ENCODE measurements at regions not wholly inside any gene's neighbourhood (a gene's known extent, or its start where the extent isn't known, plus 50 kb on each side); places are given as distances from the start of the nearest gene placed in this dataset.

DNA sequence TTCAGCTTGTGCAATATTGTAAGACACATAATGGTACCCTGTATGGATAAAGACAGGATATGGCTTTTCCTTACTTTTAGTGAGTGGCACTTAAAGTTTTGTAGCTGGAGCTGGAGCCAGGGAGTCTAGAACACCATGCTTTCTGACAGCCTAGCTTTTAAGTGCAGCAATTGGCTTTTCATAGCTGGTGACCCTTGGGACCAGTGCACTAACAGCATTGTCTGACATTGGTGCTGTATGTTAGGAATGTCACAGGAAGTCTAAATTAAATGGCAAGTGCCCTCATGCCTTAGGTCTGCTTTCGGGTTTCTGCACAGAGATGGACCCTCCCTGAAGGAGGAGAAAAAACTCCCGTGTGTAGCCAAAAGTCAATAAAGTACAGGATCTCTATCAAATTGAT is 628.2 kb downstream of the NR2F2 start:
- no peak overlapping the region for H2AFZ ChIP-seq (ENCODE audit: low read depth, low read length)
- no peak overlapping the region for H3K9ac ChIP-seq (ENCODE audit: low read depth, low read length)
- H3K27me3 ChIP-seq (ENCODE audit: insufficient read depth, low read length, poor library complexity): no peaks in the 10 kb centered on the region
- no peaks in the 10 kb centered on the region for H3K36me3 ChIP-seq (ENCODE audit: insufficient read depth, low read length)
- ATAC-seq (ENCODE audit: insufficient read depth, low read depth) (no peak), DNase-seq (no peak)
- no peaks in the 10 kb centered on the region for H3K4me1 ChIP-seq (ENCODE audit: insufficient read depth, low read length)
- H3K27ac ChIP-seq (ENCODE audit: low read length): no peak overlapping the region
- H4K20me1 ChIP-seq (ENCODE audit: insufficient read depth, low read length): no peaks in the 10 kb centered on the region
- no peaks in the 10 kb centered on the region for H3K79me2 ChIP-seq (ENCODE audit: insufficient read depth, low read length)
- H3K4me2 ChIP-seq (ENCODE audit: insufficient read depth, low read length): no peak overlapping the region
- TF ChIP-seq, protein P1, sequence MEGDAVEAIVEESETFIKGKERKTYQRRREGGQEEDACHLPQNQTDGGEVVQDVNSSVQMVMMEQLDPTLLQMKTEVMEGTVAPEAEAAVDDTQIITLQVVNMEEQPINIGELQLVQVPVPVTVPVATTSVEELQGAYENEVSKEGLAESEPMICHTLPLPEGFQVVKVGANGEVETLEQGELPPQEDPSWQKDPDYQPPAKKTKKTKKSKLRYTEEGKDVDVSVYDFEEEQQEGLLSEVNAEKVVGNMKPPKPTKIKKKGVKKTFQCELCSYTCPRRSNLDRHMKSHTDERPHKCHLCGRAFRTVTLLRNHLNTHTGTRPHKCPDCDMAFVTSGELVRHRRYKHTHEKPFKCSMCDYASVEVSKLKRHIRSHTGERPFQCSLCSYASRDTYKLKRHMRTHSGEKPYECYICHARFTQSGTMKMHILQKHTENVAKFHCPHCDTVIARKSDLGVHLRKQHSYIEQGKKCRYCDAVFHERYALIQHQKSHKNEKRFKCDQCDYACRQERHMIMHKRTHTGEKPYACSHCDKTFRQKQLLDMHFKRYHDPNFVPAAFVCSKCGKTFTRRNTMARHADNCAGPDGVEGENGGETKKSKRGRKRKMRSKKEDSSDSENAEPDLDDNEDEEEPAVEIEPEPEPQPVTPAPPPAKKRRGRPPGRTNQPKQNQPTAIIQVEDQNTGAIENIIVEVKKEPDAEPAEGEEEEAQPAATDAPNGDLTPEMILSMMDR (IDR thresholded peaks at IDR 0.05; ENCODE audit: borderline replicate concordance, extremely low read depth, low read length, poor library complexity, severe bottlenecking): no peak
- no peak for TF ChIP-seq EZH2 (IDR thresholded peaks at IDR 0.05; ENCODE audit: borderline replicate concordance, low read depth, low read length, severe bottlenecking)
- H3K9me3 ChIP-seq (ENCODE audit: insufficient read depth, low read length, severe bottlenecking): no peaks in the 10 kb centered on the region
- no peak overlapping the region for H3K4me3 ChIP-seq (ENCODE audit: low read depth in 1 of 2, low read length in 2 of 2)

DNA sequence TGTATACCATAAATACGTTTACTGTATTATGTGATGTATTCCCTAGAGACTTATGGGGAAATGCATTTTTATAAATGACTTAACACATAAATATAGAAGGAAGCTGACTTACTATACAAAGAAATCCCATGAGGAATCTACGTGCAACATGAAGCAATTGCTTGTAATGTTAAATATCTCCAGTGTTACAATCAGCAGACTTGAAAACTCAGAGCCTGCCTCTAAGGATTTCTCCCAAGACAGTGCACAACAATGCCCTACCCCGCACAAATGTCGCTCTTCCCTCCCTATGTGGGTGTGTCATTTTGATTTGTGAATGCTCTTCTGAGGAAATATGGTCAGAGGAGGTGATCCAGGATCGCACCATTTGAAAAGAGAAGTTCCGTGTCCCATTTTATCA is 629.0 kb downstream of the NR2F2 start:
- no peak overlapping the region for H3K4me2 ChIP-seq (ENCODE audit: insufficient read depth, low read length)
- no peak for TF ChIP-seq EZH2 (IDR thresholded peaks at IDR 0.05; ENCODE audit: borderline replicate concordance, low read depth, low read length, severe bottlenecking)
- TF ChIP-seq, protein P1 (IDR thresholded peaks at IDR 0.05; ENCODE audit: borderline replicate concordance, extremely low read depth, low read length, poor library complexity, severe bottlenecking): no peak
- ATAC-seq (ENCODE audit: insufficient read depth, low read depth): no peak

DNA sequence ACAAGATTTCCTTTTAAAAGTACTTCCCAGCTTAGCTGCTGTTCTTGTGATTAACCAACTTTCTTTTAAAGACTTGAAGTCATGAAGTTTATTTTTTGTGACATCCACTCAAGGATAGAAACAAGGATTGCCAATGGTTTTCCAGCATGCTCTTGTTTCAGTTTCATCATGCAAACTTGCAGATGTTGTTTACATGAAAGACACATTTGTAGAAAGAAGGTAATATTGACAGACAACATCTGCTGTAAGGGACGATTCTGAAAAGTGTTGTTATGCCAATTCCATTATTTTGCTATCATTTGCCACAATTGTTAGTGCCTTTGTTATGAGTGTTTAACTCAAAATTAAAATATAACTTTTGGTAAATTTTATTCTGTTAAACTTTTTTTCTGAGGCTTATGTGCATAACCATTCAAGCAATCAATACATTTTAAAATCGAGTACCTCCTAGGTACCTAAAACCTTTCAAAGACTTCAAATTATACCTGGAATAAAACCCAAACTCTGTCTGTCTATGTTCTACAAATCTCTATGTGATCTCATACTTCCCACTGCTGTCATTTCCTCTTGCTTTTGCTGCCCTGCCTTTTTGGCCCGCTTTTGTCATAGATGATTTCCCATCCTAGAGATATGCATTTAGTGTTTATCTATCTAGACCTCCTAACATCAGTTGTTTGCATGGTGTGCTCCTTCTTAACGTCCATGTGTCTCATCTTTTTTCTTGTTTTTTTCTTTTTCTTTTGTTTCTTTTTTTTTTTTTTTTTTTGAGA is 630.4 kb downstream of the NR2F2 start:
- no peak overlapping the region for H3K4me3 ChIP-seq (ENCODE audit: low read depth in 1 of 2, low read length in 2 of 2)
- no peak overlapping the region for H2AFZ ChIP-seq (ENCODE audit: low read depth, low read length)
- ATAC-seq (ENCODE audit: insufficient read depth, low read depth): no peak
- TF ChIP-seq, protein P1 (IDR thresholded peaks at IDR 0.05; ENCODE audit: borderline replicate concordance, extremely low read depth, low read length, poor library complexity, severe bottlenecking): no peak
- no peak for TF ChIP-seq EZH2 (IDR thresholded peaks at IDR 0.05; ENCODE audit: borderline replicate concordance, low read depth, low read length, severe bottlenecking)
- DNase-seq: no peak
- H3K9ac ChIP-seq (ENCODE audit: low read depth, low read length): no peak overlapping the region
- H3K79me2 ChIP-seq (ENCODE audit: insufficient read depth, low read length): no peaks in the 10 kb centered on the region
- H3K27me3 ChIP-seq (ENCODE audit: insufficient read depth, low read length, poor library complexity): no peaks in the 10 kb centered on the region
- H4K20me1 ChIP-seq (ENCODE audit: insufficient read depth, low read length): no peaks in the 10 kb centered on the region
- no peaks in the 10 kb centered on the region for H3K4me1 ChIP-seq (ENCODE audit: insufficient read depth, low read length)
- H3K4me2 ChIP-seq (ENCODE audit: insufficient read depth, low read length): no peak overlapping the region
- H3K9me3 ChIP-seq (ENCODE audit: insufficient read depth, low read length, severe bottlenecking): no peaks in the 10 kb centered on the region
- no peaks in the 10 kb centered on the region for H3K36me3 ChIP-seq (ENCODE audit: insufficient read depth, low read length)
- no peak overlapping the region for H3K27ac ChIP-seq (ENCODE audit: low read length)

More for the DNA sequence above, 629.0 kb downstream of the NR2F2 start:
- H4K20me1 ChIP-seq (ENCODE audit: insufficient read depth, low read length): no peaks in the 10 kb centered on the region
- DNase-seq: no peak
- H3K9me3 ChIP-seq (ENCODE audit: insufficient read depth, low read length, severe bottlenecking): no peaks in the 10 kb centered on the region
- no peak overlapping the region for H2AFZ ChIP-seq (ENCODE audit: low read depth, low read length)
- H3K4me3 ChIP-seq (ENCODE audit: low read depth in 1 of 2, low read length in 2 of 2): no peak overlapping the region
- no peak overlapping the region for H3K27ac ChIP-seq (ENCODE audit: low read length)
- H3K27me3 ChIP-seq (ENCODE audit: insufficient read depth, low read length, poor library complexity): no peaks in the 10 kb centered on the region
- no peak overlapping the region for H3K9ac ChIP-seq (ENCODE audit: low read depth, low read length)
- no peaks in the 10 kb centered on the region for H3K36me3 ChIP-seq (ENCODE audit: insufficient read depth, low read length)
- no peaks in the 10 kb centered on the region for H3K79me2 ChIP-seq (ENCODE audit: insufficient read depth, low read length)
- no peaks in the 10 kb centered on the region for H3K4me1 ChIP-seq (ENCODE audit: insufficient read depth, low read length)
